ENCODE measurements at regions not wholly inside any gene's neighbourhood (a gene's known extent, or its start where the extent isn't known, plus 50 kb on each side); places are given as distances from the start of the nearest gene placed in this dataset.

DNA sequence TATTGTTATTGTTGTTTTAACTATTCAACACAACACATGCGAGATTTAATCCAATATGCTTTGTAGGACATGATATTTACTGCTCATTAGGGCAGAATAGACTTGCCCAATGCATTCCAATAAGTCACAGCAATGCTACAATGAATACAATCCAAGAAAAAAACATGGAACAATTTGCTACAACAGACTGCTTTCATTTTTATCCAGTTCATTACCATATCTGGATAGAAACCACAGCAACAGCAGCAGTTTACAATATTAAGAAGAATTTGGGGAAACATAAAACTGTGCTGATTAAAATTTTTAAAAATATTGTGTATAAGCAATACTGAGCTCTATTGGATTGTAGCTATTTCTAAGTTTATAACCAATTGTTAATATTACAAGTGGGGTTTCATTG, 833.0 kb downstream of the DIAPH3 start:
- no peaks in the 10 kb centered on the region for H3K4me1 ChIP-seq (ENCODE audit: control insufficient read depth in 4 of 4, insufficient read depth in 4 of 4, low read length in 3 of 4)
- H3K36me3 ChIP-seq (ENCODE audit: control insufficient read depth in 4 of 4, insufficient read depth in 3 of 4, low read depth in 1 of 4, low read length in 3 of 4): no peaks in the 10 kb centered on the region
- TF ChIP-seq, protein P1, sequence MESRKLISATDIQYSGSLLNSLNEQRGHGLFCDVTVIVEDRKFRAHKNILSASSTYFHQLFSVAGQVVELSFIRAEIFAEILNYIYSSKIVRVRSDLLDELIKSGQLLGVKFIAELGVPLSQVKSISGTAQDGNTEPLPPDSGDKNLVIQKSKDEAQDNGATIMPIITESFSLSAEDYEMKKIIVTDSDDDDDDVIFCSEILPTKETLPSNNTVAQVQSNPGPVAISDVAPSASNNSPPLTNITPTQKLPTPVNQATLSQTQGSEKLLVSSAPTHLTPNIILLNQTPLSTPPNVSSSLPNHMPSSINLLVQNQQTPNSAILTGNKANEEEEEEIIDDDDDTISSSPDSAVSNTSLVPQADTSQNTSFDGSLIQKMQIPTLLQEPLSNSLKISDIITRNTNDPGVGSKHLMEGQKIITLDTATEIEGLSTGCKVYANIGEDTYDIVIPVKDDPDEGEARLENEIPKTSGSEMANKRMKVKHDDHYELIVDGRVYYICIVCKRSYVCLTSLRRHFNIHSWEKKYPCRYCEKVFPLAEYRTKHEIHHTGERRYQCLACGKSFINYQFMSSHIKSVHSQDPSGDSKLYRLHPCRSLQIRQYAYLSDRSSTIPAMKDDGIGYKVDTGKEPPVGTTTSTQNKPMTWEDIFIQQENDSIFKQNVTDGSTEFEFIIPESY (IDR thresholded peaks at IDR 0.05): no peak
- no peak for TF ChIP-seq FOXA2 (IDR thresholded peaks at IDR 0.05)
- H3K9ac ChIP-seq (ENCODE audit: low read depth in 1 of 2, low read length in 2 of 2): no peak overlapping the region
- H3K4me3 ChIP-seq (ENCODE audit: low read depth in 1 of 3, low read length in 3 of 3): no peak overlapping the region
- H3K27ac ChIP-seq (ENCODE audit: low read depth in 1 of 2, low read length in 2 of 2): no peak overlapping the region
- 69% methylated on average over 1 of the region's 1 CpG for WGBS
- DNase-seq (ENCODE audit: low spot score): no peak
- H3K9me3 ChIP-seq (ENCODE audit: control insufficient read depth in 4 of 4, low read length in 3 of 4): no peaks in the 10 kb centered on the region
- peaks cover 0 to 2% (median 0%) of the 10 kb centered on the region in 4 donors for H3K27me3 ChIP-seq (ENCODE audit: control insufficient read depth in 4 of 4, insufficient read depth in 4 of 4, low read length in 3 of 4)

DNA sequence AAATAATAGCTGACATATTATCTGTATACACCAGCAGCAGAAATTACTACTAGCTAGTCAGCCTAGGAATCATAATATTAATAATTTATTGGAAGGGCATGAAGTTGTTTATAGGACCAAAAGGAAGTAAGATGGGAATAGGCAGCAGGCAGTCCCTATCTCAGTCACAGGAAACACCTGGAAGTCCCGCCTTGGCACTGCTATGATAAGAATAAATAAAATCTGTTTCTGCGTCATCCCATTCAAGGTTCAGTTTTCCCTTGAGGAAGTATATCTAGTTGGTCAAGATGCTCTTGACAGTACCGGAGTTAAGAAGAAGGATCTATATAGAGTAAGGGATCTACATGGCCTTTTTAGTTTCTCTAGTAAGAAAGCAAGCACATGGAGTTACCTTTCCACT, 830.8 kb downstream of the DIAPH3 start:
- TF ChIP-seq NR2F2 (IDR thresholded peaks at IDR 0.05) (peak; percentile 41), HNF4A (conservative IDR thresholded peaks at IDR 0.05) (no peak), EGR1 (IDR thresholded peaks at IDR 0.05; ENCODE audit: low read depth in 2 of 2) (no peak), SP1 (IDR thresholded peaks at IDR 0.05) (no peak)
- H3K4me1 ChIP-seq (ENCODE audit: control insufficient read depth in 4 of 4, insufficient read depth in 4 of 4, low read length in 3 of 4): no peaks in the 10 kb centered on the region
- H3K27ac ChIP-seq (ENCODE audit: low read depth in 1 of 2, low read length in 2 of 2): no peak overlapping the region
- H3K27me3 ChIP-seq (ENCODE audit: control insufficient read depth in 4 of 4, insufficient read depth in 4 of 4, low read length in 3 of 4): peaks cover 0 to 2% (median 0%) of the 10 kb centered on the region in 4 donors
- WGBS: 78% methylated on average over 3 of the region's 3 CpGs
- no peak overlapping the region for H3K4me3 ChIP-seq (ENCODE audit: low read depth in 1 of 3, low read length in 3 of 3)
- H3K9ac ChIP-seq (ENCODE audit: low read depth in 1 of 2, low read length in 2 of 2): no peak overlapping the region
- no peak for DNase-seq (ENCODE audit: low spot score)
- H3K36me3 ChIP-seq (ENCODE audit: control insufficient read depth in 4 of 4, insufficient read depth in 3 of 4, low read depth in 1 of 4, low read length in 3 of 4): no peaks in the 10 kb centered on the region
- H3K9me3 ChIP-seq (ENCODE audit: control insufficient read depth in 4 of 4, low read length in 3 of 4): no peaks in the 10 kb centered on the region

DNA sequence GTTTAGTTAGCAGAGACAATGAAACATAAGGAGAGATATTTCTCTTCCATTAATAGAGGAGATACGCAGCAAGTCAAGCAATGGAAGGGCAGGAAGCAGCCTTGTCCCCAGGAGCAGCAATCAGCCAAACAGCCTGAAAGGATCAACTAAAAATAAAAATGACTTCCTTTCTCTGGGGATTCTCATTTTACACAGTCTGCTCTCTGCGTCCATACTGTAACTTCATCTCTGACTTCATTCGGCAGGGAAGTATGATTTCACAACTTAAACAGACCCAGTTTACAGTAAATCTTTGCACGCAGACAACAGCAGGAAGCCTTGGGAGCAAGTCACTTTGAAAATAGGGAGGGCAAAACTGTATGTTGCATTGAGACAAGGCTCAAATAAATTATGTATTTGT, 826.7 kb downstream of the DIAPH3 start:
- Histone ChIP-seq H3K36me3 (ENCODE audit: control insufficient read depth in 4 of 4, insufficient read depth in 3 of 4, low read depth in 1 of 4, low read length in 3 of 4) (no peaks in the 10 kb centered on the region), H3K9ac (ENCODE audit: low read depth in 1 of 2, low read length in 2 of 2) (no peak overlapping the region), H3K4me1 (ENCODE audit: control insufficient read depth in 4 of 4, insufficient read depth in 4 of 4, low read length in 3 of 4) (no peaks in the 10 kb centered on the region), H3K27me3 (ENCODE audit: control insufficient read depth in 4 of 4, insufficient read depth in 4 of 4, low read length in 3 of 4) (peaks cover 0 to 2% (median 0%) of the 10 kb centered on the region in 4 donors), H3K9me3 (ENCODE audit: control insufficient read depth in 4 of 4, low read length in 3 of 4) (no peaks in the 10 kb centered on the region), H3K27ac (ENCODE audit: low read depth in 1 of 2, low read length in 2 of 2) (no peak overlapping the region), H3K4me3 (ENCODE audit: low read depth in 1 of 3, low read length in 3 of 3) (no peak overlapping the region)
- TF ChIP-seq RAD21 (IDR thresholded peaks at IDR 0.05) (peak in 1 of 2 donors; percentile 4), HNF4A (conservative IDR thresholded peaks at IDR 0.05) (no peak), YY1 (IDR thresholded peaks at IDR 0.05) (peak; percentile 9), TAF1 (conservative IDR thresholded peaks at IDR 0.05) (no peak)
- 57% methylated on average over 4 of the region's 4 CpGs for WGBS
- DNase-seq (ENCODE audit: low spot score): no peak

DNA sequence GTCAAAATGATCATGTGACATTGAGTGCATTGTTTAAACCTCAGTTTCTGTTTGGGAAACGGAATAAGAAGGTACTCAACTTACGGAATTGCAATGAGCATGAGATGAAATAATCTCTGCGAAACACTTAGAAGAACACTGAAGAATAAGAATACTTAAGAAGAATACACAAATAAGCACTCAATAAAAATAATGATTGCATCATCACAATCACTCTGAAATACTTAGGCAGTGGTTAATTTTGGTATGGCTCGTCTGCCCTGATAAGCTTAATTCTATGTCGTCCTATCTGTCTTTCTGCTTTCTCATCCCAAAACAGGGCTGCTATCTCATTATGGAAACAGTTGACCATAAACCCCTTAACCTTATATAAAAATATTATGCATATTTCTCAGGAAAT, 823.6 kb downstream of the DIAPH3 start:
- Histone ChIP-seq H3K27ac (ENCODE audit: low read depth in 1 of 2, low read length in 2 of 2) (no peak overlapping the region), H3K27me3 (ENCODE audit: control insufficient read depth in 4 of 4, insufficient read depth in 4 of 4, low read length in 3 of 4) (peaks cover 0 to 4% (median 0%) of the 10 kb centered on the region in 4 donors), H3K9ac (ENCODE audit: low read depth in 1 of 2, low read length in 2 of 2) (no peak overlapping the region), H3K4me3 (ENCODE audit: low read depth in 1 of 3, low read length in 3 of 3) (no peak overlapping the region), H3K36me3 (ENCODE audit: control insufficient read depth in 4 of 4, insufficient read depth in 3 of 4, low read depth in 1 of 4, low read length in 3 of 4) (no peaks in the 10 kb centered on the region), H3K9me3 (ENCODE audit: control insufficient read depth in 4 of 4, low read length in 3 of 4) (no peaks in the 10 kb centered on the region), H3K4me1 (ENCODE audit: control insufficient read depth in 4 of 4, insufficient read depth in 4 of 4, low read length in 3 of 4) (no peaks in the 10 kb centered on the region)
- WGBS: 84% methylated on average over 5 of the region's 5 CpGs
- TF ChIP-seq, protein P2, sequence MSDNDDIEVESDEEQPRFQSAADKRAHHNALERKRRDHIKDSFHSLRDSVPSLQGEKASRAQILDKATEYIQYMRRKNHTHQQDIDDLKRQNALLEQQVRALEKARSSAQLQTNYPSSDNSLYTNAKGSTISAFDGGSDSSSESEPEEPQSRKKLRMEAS (IDR thresholded peaks at IDR 0.05): no peak
- no peak for TF ChIP-seq HNF4G (IDR thresholded peaks at IDR 0.05)
- TF ChIP-seq HNF4A (conservative IDR thresholded peaks at IDR 0.05): no peak
- TF ChIP-seq TAF1 (conservative IDR thresholded peaks at IDR 0.05): no peak
- no peak for TF ChIP-seq RXRA (IDR thresholded peaks at IDR 0.05)
- TF ChIP-seq FOXA2 (IDR thresholded peaks at IDR 0.05): no peak
- DNase-seq (ENCODE audit: low spot score): no peak
